RWPE2 (cell line): ENCODE measurements at regions not wholly inside any gene's neighbourhood (a gene's known extent, or its start where the extent isn't known, plus 50 kb on each side); places are given as distances from the start of the nearest gene placed in this dataset.

Experiments used
- ATAC-seq: fragments of 200-7000 bp; cut with Tn5 transposase; 3 replicates; pipeline ENCODE4 v1.9.1; 2021; ENCODE audit warnings: low read depth
- DNase-seq: peaks from one replicate; pipeline ENCODE4 v3.0.0-alpha.2; 2020; ENCODE audit warnings: low spot score
- H3K27ac ChIP-seq: fragments of 450-650 bp; 2 replicates; pipeline ENCODE4 v1.5.1; 2017; ENCODE audit warnings: mild to moderate bottlenecking; ENCODE audit not compliant: poor library complexity, severe bottlenecking
- H3K27me3 ChIP-seq: fragments of 250-450 bp; sonication (Bioruptor Pico); 2 replicates; pipeline ENCODE4 v1.5.1; 2021; ENCODE audit warnings: mild to moderate bottlenecking, moderate library complexity; ENCODE audit not compliant: insufficient read depth, poor library complexity, severe bottlenecking
- H3K36me3 ChIP-seq: fragments of 250-450 bp; sonication (Bioruptor Pico); 2 replicates; pipeline ENCODE4 v1.5.1; 2020; ENCODE audit warnings: low read depth, mild to moderate bottlenecking, moderate library complexity
- H3K4me1 ChIP-seq: fragments of 250-450 bp; sonication (Bioruptor Pico); 2 replicates; pipeline ENCODE4 v1.5.1; 2021; ENCODE audit warnings: mild to moderate bottlenecking, moderate library complexity; ENCODE audit not compliant: insufficient read depth, poor library complexity, severe bottlenecking
- H3K4me3 ChIP-seq: fragments of 250-450 bp; sonication (Bioruptor Pico); 2 replicates; pipeline ENCODE4 v1.5.1; 2021; ENCODE audit warnings: mild to moderate bottlenecking, moderate library complexity; ENCODE audit not compliant: severe bottlenecking
- H3K9me3 ChIP-seq: fragments of 250-450 bp; sonication (Bioruptor Pico); 2 replicates; pipeline ENCODE4 v1.5.1; 2021; ENCODE audit warnings: mild to moderate bottlenecking, moderate library complexity; ENCODE audit not compliant: severe bottlenecking
- TF ChIP-seq, protein P1 (sequence below): fragments of 450-650 bp; IDR thresholded peaks from one replicate; pipeline ENCODE4 v1.5.1; 2017; ENCODE audit warnings: mild to moderate bottlenecking, moderate library complexity; ENCODE audit not compliant: poor library complexity, severe bottlenecking

GRCh38 chr17:73733517-73733916 lies 89.3 kb upstream of the SDK2 start:
- Histone ChIP-seq H3K36me3 (no peaks in the 10 kb centered on the region), H3K9me3 (peaks cover 2% of the 10 kb centered on the region), H3K4me1 (no peaks in the 10 kb centered on the region), H3K27me3 (peaks cover 39% of the 10 kb centered on the region), H3K27ac (no peak overlapping the region), H3K4me3 (no peak overlapping the region)
- TF ChIP-seq, protein P1, sequence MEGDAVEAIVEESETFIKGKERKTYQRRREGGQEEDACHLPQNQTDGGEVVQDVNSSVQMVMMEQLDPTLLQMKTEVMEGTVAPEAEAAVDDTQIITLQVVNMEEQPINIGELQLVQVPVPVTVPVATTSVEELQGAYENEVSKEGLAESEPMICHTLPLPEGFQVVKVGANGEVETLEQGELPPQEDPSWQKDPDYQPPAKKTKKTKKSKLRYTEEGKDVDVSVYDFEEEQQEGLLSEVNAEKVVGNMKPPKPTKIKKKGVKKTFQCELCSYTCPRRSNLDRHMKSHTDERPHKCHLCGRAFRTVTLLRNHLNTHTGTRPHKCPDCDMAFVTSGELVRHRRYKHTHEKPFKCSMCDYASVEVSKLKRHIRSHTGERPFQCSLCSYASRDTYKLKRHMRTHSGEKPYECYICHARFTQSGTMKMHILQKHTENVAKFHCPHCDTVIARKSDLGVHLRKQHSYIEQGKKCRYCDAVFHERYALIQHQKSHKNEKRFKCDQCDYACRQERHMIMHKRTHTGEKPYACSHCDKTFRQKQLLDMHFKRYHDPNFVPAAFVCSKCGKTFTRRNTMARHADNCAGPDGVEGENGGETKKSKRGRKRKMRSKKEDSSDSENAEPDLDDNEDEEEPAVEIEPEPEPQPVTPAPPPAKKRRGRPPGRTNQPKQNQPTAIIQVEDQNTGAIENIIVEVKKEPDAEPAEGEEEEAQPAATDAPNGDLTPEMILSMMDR: no peak
- DNase-seq (no peak), ATAC-seq (no peak)

- Histone ChIP-seq H3K4me3 (no peak overlapping the region), H3K4me1 (no peaks in the 10 kb centered on the region), H3K27me3 (peaks cover 56% of the 10 kb centered on the region), H3K36me3 (no peaks in the 10 kb centered on the region), H3K27ac (no peak overlapping the region), H3K9me3 (peaks cover 2% of the 10 kb centered on the region)
- TF ChIP-seq, protein P1: no peak
- DNase-seq (no peak), ATAC-seq (no peak)
Observed at GRCh38 chr17:73735245-73735644, 91.0 kb upstream of the SDK2 start.

DNA sequence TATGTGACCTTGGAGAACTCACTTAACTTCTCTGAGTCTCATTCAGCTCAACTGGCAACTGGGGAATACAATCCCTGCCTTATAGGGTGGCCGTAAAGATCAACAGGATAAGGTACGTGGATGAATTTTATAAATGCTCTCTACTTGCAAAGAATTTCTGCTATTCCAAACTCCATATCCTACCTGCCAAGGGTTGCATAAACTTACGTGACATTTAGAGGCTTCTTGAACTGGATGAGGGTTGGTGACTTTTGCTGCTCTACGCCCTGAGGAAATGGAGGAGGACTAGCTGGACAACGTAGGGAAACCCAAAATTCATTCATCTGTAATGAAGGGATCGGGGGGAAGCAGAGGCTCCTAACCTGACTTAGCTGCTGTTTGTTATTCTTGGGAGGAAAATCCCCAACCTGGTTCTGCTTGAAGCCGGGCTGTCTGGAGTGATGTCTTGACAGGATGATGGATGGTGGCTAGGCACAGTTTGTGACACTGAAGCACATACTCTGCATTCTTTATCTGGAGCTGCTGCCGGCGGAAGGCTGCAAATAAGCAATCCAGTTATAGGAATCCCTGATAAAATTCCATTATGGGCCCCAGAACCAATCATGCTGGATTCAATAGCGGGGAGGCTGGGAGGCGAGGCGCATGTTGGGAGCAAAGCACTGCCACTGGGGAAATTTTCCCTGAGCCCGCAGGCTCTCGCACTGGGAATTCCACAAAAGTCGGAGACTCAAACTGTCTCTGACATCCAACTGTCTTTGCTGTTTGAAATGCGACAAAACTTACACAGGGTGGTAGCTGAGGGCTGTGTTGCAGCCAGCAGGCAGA lies 94.7 kb upstream of the SDK2 start:
- H3K9me3 ChIP-seq: no peaks in the 10 kb centered on the region
- no peak overlapping the region for H3K4me3 ChIP-seq
- H3K36me3 ChIP-seq: no peaks in the 10 kb centered on the region
- peaks cover 66% of the 10 kb centered on the region for H3K27me3 ChIP-seq
- TF ChIP-seq, protein P1: no peak
- no peaks in the 10 kb centered on the region for H3K4me1 ChIP-seq
- H3K27ac ChIP-seq: no peak overlapping the region
- DNase-seq: no peak
- no peak for ATAC-seq

GRCh38 chr17:73740370-73740769 lies 96.1 kb upstream of the SDK2 start:
- DNase-seq (no peak), ATAC-seq (no peak)
- no peaks in the 10 kb centered on the region for H3K9me3 ChIP-seq
- H3K4me3 ChIP-seq: no peak overlapping the region
- no peak overlapping the region for H3K27ac ChIP-seq
- H3K4me1 ChIP-seq: no peaks in the 10 kb centered on the region
- TF ChIP-seq, protein P1: no peak
- no peaks in the 10 kb centered on the region for H3K36me3 ChIP-seq
- H3K27me3 ChIP-seq: peaks cover 63% of the 10 kb centered on the region

DNA sequence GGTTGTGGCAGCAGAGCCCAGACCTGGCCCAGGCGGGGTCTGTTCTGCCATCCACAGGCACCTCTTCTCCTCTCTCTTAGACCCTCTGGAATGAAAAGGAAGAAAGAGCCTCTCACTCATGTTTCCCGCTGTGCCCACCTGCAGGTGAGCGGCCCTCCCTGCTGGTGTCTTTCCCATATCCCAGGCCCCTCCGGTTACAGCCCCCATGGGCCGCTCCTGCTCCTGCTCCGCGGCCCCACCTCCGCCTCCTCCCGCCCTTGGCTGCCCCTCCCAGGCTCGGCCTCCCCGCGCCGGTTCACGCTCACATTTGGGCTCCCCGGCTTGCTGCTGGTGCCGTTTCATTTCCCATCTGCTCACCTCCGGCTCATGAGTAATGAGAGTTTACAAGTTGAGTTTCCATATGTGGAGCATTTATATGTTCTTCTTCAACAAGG lies 98.7 kb upstream of the SDK2 start:
- Histone ChIP-seq H3K36me3 (no peaks in the 10 kb centered on the region), H3K9me3 (no peaks in the 10 kb centered on the region), H3K27ac (no peak overlapping the region), H3K4me3 (no peak overlapping the region), H3K27me3 (peaks cover 64% of the 10 kb centered on the region), H3K4me1 (no peaks in the 10 kb centered on the region)
- ATAC-seq (no peak), DNase-seq (no peak)
- TF ChIP-seq, protein P1: no peak
